ENCODE measurements at regions not wholly inside any gene's neighbourhood (a gene's known extent, or its start where the extent isn't known, plus 50 kb on each side); places are given as distances from the start of the nearest gene placed in this dataset.

DNA sequence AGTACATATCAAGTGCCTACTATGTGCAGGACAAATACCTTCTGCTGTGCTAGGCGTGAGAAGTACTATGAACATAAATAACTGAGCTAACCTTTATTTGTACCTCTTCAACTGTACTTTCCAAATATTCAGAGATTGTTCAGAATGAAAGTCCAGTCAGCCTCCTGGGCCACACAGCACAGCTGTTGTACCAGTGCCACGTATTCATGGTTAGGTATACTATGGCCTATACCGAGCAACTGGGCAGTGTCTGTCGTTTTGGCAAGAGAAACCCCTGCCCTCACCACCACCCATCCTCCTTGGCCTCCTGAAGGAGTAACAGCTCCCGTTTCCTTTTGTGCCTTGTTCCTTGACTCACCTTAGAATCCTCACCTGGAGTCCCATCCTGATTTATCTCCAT lies 53.0 kb downstream of the RASSF10 start:
- DNase-seq (ENCODE audit: low spot score) = no peak

DNA sequence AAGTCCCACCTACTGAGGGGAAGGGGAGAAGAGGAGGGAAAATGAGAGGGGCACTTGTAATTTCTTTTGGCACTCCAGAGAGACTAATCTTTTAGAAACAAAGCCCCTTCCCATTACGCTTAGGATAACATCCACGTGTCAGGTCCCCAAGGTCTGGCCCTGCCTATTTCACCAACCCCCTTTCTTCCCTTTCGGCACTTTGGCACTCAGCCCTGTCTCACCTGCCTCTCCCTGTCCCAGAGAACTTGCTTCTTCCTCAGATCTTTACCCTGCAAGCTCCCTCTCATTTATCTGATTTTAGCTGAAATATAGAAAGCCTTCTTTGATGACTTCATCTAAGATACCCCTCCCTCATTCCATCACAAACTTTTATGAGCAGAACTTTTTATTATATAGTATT lies 55.5 kb downstream of the RASSF10 start:
- DNase-seq (ENCODE audit: low spot score) = no peak

DNA sequence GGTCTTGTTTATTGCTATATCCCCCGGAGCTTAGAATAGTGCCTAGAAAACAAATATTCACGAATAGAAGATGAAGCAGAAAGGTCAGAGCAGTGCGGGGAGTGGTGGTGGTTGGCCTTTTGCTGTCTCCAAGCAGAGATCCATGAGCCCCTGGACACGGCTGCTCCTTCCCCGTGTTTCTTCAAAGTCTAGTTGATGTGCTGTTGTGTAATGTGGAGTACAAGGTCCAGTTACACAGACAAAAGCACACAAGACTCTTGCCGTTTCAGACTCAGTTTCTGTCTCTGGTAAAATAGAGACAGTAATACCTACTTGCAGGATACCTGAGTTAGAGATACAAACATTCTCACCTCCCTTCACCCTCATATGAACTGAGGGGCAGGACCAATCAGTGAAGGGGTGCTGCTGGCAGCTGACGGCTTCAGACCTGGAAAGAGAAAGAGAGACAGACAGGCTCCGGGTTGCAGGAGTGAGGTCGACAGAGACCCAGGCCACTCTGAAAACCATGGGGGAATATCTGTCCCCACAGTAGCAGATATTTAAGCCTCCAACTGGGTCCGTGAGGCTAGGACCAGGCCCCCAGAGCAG lies 56.2 kb downstream of the RASSF10 start:
- no peak for DNase-seq (ENCODE audit: low spot score)

DNA sequence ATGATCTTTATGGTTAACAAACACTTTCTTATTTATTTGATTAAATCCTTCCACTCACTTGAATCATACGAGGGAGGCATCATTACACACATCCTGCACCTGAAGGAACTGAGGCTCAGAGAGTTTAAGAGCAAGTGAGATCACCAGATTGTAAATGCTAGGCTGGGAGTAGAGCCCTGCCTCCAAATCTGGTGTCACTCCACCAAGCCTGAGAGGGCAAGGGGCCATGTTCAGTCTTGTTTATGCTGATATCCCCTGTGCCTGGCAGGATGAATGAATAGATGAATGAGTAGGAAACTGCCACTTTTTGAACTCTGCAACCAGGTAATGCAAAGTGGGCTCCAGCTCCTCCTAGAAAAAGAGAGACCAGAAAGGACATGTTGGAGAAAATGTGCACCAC lies 59.1 kb downstream of the RASSF10 start:
- DNase-seq (ENCODE audit: low spot score) = no peak

DNA sequence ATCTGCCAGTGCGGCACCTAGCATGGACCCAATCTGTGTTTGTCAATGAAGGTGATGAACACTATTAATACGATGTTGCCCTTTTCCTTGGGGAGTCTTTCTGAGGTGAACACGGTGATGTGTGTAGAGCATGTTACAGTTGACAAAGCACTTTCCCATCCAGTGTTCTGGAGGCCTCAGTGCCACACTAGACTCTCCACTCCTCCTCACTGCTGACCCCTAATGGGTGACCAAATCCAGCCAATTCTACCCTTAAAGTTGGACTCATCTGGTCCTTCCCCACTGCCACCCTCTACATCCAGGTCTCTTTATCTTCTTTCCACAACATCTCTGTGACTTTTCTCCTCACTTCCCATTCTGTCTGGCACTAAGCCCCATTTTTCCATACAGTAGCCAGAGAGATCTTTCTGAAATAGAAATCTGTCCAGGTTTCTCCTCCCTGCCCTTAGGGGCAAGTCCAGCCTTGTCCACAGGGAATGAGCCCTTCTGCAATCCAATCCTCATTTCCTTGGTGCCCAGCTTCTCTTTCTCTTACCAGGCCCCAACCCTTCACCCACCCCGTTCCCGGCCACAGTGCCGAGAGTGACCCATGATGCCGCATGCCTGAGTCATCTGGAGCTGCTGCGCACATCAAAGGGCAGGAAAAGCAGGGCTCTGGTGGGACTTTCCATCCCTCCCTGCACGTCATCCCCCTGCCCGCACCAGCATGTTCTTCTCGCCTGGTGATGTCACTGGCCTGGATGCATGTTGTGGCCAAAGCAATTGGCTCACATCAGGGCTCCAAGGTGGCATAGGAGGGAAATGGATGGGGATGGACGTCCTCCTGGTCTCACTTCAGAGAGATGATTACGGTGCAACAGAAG lies 64.2 kb downstream of the RASSF10 start:
- no peak for DNase-seq (ENCODE audit: low spot score)

DNA sequence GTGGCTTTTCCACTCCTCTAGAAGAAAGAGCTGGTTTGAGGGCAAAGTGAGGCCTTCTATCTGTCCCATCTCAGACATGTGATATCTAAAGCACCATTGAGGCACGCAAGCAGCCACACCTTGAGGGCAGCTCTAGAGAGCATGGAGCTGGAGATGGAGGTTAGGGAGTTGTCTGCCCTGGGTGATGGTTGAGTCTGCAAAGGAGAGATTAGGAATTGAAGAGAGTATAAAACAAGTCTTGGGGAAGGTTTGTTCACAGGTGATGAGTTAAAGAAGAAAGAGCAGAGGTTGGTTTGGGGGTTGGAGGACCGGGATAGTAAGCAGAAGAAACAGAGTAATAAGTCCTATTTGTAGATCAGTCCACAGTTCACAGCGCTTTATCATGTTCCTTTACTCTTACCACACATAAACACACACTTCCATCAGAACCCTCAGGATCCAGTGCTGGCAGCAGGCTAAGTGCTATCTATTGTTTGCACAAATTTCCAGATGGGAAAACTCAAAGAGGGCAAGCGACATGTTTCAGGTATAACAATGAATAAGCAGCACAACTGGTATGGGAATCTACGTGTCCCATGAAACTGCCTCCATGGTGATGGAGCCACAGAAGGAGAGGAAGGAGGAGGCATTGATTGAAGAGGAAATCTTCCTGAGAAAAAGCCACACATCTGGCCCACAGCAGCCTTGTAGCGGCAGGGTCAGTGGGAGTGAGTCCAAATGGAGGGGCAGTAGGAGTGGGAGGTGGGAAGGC lies 65.8 kb downstream of the RASSF10 start:
- DNase-seq (ENCODE audit: low spot score) = no peak

DNA sequence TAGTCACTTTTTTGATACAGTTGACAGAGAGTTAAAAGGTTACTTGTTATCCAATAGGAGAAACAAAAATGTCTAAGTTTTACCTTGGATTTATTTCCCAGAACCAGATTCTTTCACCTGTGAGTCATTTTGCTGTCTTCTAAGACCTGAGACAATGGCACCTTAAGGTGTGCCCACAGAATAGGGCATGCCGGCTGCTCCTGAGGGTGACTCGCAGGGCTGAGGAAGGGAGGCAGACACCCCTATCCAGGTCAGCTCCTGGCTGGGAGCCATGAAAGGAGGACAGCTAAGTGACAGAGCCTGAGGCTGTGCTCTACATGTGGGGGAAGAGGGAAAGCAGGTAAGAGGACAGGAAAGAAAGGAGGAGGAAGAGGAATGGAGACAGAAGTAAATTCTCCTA lies 67.8 kb downstream of the RASSF10 start:
- DNase-seq (ENCODE audit: low spot score) = no peak

DNA sequence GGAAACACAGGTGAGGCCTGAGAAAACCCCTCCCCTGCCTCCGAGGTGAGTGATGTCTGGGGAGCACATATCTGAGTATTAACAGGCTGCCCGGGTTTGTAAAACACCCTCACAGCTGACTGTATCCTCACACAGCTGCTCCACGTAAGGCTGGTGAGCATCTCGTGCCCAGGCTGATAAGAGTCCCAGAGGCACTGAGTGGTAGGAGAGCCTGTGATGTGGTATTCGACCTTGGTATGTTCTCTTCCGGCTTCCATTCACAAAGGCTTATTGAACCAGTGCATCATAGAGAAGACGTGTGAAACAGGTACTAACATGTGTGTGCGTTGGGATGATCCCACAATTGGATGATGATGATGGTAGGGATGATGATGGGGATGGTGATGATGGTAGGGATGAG lies 71.7 kb downstream of the RASSF10 start:
- DNase-seq (ENCODE audit: low spot score) = no peak

DNA sequence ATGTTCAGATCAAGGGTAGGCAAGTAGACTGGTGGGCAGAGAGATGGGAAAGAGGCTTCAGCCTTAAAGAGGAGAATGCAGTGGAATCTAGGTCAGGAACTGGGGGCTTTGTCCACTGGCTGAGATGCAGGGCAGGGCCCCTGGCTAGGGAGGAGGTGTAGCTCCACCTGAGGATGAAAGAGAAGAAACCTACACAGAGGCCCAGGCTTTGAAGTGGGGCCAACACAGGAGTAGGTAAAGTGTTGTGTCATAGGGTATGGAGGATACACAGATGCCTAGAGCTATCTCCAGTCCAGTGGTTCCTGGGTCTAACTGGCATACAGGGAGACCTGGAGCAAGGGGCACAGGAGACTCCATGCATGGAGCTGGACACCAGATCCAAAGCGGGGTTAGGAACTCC lies 73.5 kb downstream of the RASSF10 start:
- DNase-seq (ENCODE audit: low spot score) = no peak

DNA sequence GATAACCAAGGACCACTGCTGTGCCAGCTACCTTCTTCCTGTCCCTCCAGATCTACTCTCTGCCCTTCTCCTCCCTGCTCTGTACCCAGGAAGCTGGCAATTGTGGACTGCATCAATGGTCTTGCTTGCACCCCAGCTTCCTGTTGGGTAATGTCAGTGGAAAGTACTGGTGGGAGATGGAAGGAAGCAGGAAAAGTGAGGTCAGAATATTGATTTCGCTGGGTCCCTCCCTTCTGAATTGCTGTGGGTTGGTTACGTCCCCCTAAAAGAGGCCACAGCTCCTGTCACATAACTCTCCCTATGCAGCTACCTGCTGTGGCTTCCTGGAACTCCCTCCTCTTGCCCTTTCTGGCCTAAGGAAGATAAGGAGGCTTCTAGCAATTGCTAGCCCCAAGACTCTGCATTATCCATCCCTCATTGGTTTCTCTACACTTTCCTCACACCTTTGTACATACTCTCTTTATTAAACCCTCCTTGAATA lies 81.2 kb downstream of the RASSF10 start:
- DNase-seq (ENCODE audit: low spot score) = no peak

DNA sequence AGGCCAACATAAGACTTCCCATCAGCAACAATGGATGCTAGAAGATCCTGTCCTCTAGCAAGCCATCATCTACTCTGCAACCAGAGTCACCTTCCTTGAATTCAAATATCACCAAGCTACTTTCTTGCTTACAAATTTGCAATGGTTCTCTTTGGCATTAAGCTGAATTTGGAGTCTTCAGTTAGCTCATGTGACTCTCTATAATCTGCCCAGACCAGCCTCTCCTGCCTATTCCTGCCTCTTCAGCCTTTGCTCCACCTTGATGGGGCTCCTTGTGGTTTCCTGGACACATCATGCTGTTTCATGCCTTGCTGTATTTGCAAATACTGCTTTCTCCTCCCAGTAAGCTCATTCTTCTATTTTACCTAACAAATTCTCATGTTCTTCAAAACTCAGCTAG lies 82.3 kb downstream of the RASSF10 start:
- no peak for DNase-seq (ENCODE audit: low spot score)

DNA sequence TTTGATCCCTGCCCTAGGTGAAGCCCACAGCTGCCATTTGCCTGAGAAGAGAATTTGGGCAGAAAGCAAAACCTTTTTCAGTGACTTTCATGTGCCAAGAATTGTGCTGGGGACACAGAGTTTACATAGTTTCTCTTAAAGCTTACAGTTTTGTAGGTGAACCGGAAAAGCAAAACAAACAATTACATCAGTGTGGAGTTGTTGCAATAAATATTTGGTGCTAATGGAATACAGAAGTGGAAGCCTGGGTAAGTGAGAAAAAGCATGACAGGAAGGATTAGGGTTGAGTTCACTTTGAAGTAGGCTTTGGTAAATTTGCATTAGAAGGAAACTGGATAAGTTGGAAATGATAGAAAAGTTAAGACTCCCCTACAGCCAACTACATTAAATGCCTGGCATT lies 82.7 kb downstream of the RASSF10 start:
- no peak for DNase-seq (ENCODE audit: low spot score)

DNA sequence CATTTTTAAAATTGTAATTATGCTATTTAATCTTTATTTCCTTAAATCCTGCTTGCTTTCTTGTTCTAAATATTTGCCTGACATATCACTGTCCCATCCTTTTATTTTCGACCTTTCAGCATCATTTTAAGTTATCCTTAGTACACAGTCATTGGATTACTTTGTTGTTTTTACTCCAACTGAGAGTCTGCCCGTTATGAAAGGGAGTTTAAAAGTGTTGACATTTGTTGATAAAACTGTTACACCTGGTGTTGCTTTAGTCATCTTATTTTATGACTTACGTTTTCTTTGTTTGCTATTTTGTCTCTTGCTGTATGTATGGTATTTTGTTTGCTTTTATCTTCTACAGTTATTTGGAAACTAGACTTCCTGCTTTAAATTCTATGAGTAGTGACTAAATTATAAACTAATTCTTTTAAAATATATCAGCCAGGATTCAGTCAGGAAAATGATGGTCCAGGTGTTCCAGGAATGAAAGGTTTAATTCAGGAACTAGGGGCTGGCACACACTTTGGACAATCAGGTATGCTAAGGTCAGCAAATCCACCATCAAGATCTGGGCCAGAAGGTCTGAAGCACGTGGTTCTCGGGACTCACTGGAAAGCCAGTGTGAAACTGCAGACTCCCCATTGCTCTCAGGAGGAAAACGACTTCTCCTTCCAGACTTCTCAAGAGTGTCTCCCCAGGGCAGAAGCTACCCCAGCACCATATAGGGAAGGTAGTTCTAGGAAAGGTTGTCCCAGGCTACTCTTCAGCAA lies 86.0 kb downstream of the RASSF10 start:
- DNase-seq (ENCODE audit: low spot score) = no peak

DNA sequence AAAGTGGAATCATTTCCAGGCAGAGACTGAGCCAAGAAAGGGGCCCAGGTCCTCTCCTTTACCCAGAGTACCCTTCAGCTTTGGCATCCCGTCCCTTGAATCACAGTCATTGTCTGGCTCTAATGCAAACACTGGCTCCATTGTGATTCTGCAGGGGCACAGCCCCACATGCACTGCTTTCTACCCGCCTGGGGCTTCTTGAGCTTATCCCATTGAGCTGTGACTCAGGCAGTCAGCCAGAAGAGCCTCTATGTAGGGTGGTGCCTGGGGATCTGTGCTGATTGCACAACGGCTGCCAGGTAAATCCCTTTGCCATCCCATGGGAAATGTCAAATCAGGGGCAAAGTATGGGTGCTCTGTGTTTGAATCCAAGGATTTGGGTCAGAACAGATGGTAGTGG lies 88.9 kb downstream of the RASSF10 start:
- DNase-seq (ENCODE audit: low spot score) = no peak

DNA sequence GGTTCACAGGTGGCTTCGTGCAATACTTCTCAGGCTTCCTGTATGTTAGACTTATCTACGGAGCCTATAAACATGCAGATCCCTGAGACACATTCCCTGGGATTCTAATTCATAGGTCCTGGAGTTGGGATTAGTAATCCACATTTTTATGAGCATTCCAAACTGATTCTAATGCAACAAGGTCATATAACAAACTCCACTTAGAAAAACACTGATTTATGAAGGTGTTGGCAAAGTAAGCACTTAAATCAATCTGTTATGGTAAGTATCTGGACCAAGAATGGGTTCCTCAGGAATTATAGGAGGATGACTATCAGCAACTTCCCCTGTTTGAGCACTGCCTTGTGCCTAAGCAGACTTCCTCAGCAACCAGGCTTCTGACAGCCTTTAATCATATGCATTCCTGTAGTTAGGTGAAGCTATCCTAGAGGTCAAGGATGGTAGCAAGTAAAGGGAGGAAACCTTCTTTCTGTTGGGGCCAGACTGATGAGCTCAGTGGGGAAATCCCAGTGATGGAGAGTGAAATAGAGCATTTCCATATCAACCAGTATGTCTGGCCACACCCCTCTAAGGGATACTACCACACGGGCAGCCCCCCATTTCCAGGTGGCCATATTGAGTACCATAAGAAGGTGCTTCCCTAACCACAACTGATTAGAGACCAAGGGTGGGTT lies 89.6 kb downstream of the RASSF10 start:
- DNase-seq (ENCODE audit: low spot score) = no peak

DNA sequence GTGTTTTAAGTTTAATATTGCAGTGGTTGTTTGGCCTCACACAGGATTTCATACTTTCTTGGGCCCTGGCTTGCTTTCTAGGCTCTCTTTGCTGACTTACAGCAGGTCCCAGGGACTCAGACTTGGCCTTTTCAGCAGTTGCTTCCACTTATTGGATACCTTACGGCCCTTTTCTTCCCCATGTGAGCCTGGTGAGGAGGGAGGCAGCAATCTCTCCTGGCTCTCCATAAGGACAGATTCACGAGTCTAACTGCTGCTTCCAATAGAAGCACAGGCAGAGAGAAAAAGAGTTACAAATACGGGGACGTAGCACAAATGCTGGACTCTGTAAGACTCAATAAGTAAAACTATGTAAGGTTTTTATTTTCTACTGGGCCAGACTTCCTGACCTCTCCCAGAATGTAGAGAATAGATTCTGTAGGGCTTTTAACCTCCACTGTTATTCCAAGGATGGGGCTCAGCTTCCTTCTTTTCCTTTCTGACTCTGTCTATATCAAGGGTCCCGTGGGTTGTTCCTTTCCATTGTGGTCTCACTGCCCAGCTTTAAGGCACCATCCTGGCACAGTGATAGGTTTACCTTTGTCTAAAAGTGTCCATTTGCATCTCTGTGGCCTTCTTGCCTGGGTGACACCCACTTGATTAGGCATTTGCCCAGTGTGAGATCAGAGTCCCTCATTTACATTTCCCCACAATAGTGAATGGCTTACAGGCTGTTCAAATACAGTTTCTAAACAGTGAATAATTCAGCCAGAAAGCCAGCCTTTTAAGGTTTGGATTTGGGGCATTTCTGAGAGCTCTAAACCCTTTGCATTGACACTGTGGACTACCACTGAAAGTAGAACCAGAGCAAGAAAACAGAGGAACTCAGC lies 92.8 kb downstream of the RASSF10 start:
- no peak for DNase-seq (ENCODE audit: low spot score)

DNA sequence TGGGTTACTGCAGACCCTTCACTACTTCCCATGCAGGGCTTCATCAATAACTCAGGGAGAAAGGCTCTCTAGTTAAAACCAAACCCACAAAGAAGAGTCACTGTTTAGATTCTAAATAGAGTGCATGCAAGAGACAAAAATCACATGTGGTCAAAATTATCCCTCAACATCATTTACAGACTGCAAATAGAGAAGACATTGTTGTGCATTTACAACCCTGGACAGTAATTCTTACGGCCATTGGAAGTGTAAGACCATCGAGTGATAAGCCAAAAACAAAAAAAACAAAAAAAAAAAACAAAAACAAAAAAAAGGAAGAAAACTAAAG lies 93.4 kb downstream of the RASSF10 start:
- DNase-seq (ENCODE audit: low spot score) = no peak

DNA sequence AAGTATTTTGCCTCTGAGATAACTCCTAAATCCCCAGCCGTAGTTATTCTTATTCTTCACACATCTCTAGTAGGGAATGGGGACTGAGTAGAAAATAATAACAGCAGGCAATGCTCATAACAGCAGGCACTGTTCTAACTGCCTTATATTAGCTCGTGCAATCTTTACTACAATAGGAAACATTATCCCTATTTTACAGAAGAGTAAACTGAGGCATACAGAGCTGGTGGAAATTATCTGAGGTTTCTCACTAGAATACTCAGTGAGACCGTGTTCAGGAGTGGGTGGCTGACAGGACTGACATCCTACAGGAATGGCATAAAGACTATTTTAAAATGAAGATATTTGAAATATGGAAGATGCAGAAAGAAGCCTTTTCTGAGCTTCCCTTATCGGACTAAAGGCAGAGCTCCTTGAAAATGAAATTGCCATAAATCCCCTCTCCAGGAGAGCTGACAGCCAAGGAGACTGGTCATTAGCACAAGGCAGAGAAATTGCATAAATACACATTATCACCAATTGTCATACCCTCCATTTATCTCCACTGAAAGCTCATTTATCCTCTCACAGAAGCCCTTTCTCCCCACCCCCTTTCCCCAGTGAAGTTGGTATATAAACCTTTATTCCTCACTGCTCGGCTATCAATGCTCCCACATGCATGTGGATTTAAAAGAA lies 93.9 kb downstream of the RASSF10 start:
- DNase-seq (ENCODE audit: low spot score) = no peak

DNA sequence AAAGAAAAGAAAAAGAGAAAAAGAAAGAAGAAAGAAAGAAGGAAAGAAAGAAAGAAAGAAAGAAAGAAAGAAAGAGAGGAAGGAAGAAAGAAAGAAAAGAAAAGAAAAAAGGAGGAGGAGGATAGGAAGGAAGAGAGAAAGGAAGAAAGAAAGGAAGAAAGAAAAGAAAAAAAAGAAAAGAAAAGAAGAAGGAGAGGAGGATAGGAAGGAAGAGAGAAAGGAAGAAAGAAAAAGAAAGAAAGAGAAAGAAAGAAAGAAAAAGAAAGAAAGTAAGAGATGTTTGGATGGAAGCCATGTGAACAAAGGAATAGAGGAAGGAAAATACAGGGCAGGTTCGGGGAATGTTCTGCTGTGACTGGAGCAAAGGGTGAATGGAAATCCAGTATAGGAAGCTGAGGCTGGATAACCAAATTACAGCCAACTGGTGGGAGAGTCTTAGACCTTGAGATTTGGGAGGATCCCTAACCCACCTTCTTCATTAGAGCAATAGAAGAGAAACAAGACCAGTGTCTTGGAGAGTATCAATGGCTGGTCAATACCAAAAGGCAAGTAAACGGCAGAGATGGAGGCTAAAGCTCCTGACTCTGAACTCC lies 94.9 kb downstream of the RASSF10 start:
- DNase-seq (ENCODE audit: low spot score) = no peak
